IPS-15b (cell line): ENCODE measurements at regions not wholly inside any gene's neighbourhood (a gene's known extent, or its start where the extent isn't known, plus 50 kb on each side); places are given as distances from the start of the nearest gene placed in this dataset.

Source experiments
- H3K27me3 ChIP-seq: one replicate; pipeline ENCODE4 v1.6.1; 2013; ENCODE audit warnings: low read length; ENCODE audit not compliant: control insufficient read depth, insufficient read depth
- H3K36me3 ChIP-seq: one replicate; pipeline ENCODE4 v1.6.1; 2013; ENCODE audit warnings: low read length; ENCODE audit not compliant: control insufficient read depth, insufficient read depth
- H3K4me1 ChIP-seq: one replicate; pipeline ENCODE4 v1.6.1; 2013; ENCODE audit warnings: mild to moderate bottlenecking, low read length; ENCODE audit not compliant: control insufficient read depth, insufficient read depth
- H3K4me3 ChIP-seq: one replicate; pipeline ENCODE4 v1.5.1; 2013; ENCODE audit warnings: low read depth, low read length
- H3K9ac ChIP-seq: one replicate; pipeline ENCODE4 v1.6.1; 2013; ENCODE audit warnings: low read depth, mild to moderate bottlenecking, low read length
- H3K9me3 ChIP-seq: one replicate; pipeline ENCODE4 v1.6.1; 2013; ENCODE audit warnings: mild to moderate bottlenecking, low read length; ENCODE audit not compliant: control insufficient read depth, insufficient read depth

DNA sequence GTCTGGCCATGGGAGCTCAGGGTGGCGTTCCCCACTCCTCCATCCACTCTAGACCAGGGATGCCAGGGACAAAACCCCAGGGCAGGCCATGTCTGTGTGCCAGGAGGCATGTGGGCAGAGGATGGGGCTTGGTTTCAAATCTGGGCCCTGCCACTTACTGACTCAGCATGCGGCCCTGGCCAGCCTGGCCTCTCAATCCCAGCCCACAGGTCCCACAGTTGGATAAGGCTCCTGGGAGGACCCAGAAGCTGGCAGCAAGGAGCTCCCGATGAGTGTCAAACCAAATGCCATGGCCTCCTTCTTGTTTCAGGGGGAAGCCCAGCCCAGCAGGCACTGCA, 1290.4 kb downstream of the BRD1 start:
- Histone ChIP-seq H3K27me3 (no peaks in the 10 kb centered on the region), H3K36me3 (peaks cover 6% of the 10 kb centered on the region), H3K9me3 (no peaks in the 10 kb centered on the region), H3K9ac (no peak overlapping the region), H3K4me3 (no peak overlapping the region), H3K4me1 (no peaks in the 10 kb centered on the region)

DNA sequence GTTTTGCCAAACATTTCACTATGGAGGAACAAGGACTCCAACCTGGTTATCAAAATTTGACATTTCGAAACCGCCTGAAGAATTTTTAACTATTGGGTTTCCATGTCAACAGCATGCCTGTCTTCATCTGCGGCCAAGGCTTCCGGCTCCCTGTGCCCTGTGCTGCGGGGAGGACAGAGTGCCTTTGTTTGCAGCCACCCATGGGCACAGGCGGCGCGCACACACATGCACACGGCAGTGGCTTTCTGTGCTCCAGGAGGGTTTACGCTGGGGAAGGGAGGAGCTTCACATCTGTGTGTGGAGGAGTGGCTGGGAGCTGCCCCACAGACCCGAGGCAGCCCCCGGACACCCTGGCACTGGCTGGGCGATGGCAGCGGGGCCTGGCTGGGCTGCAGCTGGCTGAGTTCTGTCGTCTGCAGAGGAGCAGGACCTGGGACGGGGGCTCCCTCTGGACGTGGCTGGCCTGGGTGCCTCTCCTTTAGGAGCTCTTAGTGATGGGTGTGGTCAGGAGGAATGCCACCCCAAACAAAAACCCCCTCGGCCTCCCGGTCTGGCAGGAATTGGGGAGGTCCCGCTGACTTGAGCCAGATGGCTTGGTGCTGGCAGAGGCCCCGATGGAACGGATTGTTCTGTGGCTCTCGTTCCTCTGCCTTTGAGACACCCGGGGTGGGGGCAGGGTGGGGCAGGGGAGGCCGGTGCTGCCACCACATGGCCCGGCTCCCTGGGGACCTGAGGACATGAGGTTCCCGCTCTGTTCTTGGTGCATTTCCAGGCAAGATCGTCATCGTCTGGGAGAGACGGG, 1290.9 kb downstream of the BRD1 start:
- no peaks in the 10 kb centered on the region for H3K27me3 ChIP-seq
- H3K9me3 ChIP-seq: no peaks in the 10 kb centered on the region
- H3K36me3 ChIP-seq: peaks cover 6% of the 10 kb centered on the region
- no peak overlapping the region for H3K4me3 ChIP-seq
- H3K9ac ChIP-seq: no peak overlapping the region
- no peaks in the 10 kb centered on the region for H3K4me1 ChIP-seq

DNA sequence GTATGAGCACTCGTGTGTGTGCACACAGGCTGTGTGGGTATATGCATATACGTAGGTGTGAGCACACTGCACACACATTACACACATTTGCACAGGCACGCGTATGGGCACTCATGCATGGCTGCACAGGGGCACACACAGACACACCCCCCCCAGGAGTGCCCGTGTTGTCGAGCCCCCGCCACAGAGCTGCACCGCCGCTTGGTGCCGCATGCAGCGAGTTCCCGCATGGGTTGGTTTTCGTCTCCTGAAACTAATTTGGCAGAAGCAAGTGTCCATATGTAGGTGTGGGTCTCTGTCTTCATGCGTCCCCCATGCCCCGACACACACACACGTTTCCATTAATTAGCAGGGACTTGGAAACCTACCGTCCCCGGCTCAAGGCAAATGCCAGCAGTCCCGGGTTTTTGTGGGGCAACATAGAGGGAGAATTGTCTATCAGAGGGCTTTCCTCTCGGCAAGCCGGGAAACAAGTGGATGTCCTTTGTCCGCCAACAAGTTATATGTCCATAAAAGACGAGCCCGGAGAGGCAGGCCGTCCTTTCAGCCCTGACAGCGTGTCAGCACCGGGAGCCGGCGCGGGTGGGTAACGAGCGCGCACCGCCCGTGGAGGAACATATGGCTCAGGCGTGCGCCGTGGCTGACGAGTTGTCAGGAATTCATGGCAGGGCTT, 1291.7 kb downstream of the BRD1 start:
- no peaks in the 10 kb centered on the region for H3K4me1 ChIP-seq
- no peaks in the 10 kb centered on the region for H3K27me3 ChIP-seq
- peaks cover 8% of the 10 kb centered on the region for H3K36me3 ChIP-seq
- no peaks in the 10 kb centered on the region for H3K9me3 ChIP-seq
- no peak overlapping the region for H3K9ac ChIP-seq
- H3K4me3 ChIP-seq: no peak overlapping the region

GRCh38 chr22:48534395-48534958, 1293.2 kb downstream of the BRD1 start:
- no peak overlapping the region for H3K9ac ChIP-seq
- no peaks in the 10 kb centered on the region for H3K4me1 ChIP-seq
- H3K27me3 ChIP-seq: no peaks in the 10 kb centered on the region
- no peaks in the 10 kb centered on the region for H3K9me3 ChIP-seq
- no peak overlapping the region for H3K4me3 ChIP-seq
- H3K36me3 ChIP-seq: peaks cover 8% of the 10 kb centered on the region

- H3K4me3 ChIP-seq: no peak overlapping the region
- H3K36me3 ChIP-seq: peaks cover 6% of the 10 kb centered on the region
- H3K9ac ChIP-seq: no peak overlapping the region
- H3K27me3 ChIP-seq: no peaks in the 10 kb centered on the region
- no peaks in the 10 kb centered on the region for H3K9me3 ChIP-seq
- no peaks in the 10 kb centered on the region for H3K4me1 ChIP-seq
These were observed 1294.7 kb downstream of the BRD1 start for GRCh38 chr22:48532986-48533385.

GRCh38 chr22:48531761-48532435, 1295.8 kb downstream of the BRD1 start:
- no peaks in the 10 kb centered on the region for H3K4me1 ChIP-seq
- no peaks in the 10 kb centered on the region for H3K27me3 ChIP-seq
- no peak overlapping the region for H3K4me3 ChIP-seq
- no peaks in the 10 kb centered on the region for H3K9me3 ChIP-seq
- H3K36me3 ChIP-seq: peaks cover 6% of the 10 kb centered on the region
- no peak overlapping the region for H3K9ac ChIP-seq

GRCh38 chr22:48531108-48531507, 1296.6 kb downstream of the BRD1 start:
- no peaks in the 10 kb centered on the region for H3K27me3 ChIP-seq
- no peaks in the 10 kb centered on the region for H3K4me1 ChIP-seq
- H3K36me3 ChIP-seq: peaks cover 6% of the 10 kb centered on the region
- no peaks in the 10 kb centered on the region for H3K9me3 ChIP-seq
- no peak overlapping the region for H3K9ac ChIP-seq
- no peak overlapping the region for H3K4me3 ChIP-seq

- no peaks in the 10 kb centered on the region for H3K4me1 ChIP-seq
- no peaks in the 10 kb centered on the region for H3K9me3 ChIP-seq
- no peak overlapping the region for H3K4me3 ChIP-seq
- peaks cover 5% of the 10 kb centered on the region for H3K36me3 ChIP-seq
- no peaks in the 10 kb centered on the region for H3K27me3 ChIP-seq
- H3K9ac ChIP-seq: no peak overlapping the region
These were observed 1297.0 kb downstream of the BRD1 start for GRCh38 chr22:48530666-48531065.

DNA sequence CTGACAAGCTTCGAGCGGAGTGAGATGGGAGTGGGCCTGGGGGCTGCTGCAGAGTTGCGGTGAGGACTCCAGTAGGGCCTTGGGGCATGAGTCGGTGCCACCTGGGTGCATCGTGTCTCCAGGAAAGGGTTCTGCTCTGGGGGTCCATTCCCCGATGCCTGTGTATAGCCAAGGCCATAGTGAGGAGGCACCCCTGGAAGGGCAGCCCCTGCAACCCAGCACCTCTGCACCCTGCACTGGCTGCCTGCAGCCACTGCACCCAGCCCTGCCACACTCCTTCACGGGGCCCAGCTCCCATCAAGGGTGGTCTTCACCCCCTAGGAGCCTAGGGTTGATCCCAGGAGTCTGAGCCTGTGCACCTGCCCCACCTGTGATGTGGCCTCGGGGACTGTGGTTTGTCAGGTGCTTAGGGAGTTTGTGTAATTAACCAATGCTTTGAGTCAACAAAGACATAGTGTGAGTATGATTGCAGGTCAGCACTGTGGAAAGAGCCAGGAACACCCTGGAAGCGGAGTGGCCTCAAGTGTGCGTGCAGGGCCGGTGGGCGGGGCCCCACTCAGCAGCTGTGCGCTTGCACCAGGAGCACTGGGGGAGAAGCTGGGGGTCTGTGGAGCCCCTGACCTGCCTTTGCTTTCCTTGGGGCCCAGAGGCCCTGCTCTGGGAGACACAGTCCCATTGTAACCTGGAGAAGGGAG, 1299.3 kb downstream of the BRD1 start:
- H3K9me3 ChIP-seq: no peaks in the 10 kb centered on the region

DNA sequence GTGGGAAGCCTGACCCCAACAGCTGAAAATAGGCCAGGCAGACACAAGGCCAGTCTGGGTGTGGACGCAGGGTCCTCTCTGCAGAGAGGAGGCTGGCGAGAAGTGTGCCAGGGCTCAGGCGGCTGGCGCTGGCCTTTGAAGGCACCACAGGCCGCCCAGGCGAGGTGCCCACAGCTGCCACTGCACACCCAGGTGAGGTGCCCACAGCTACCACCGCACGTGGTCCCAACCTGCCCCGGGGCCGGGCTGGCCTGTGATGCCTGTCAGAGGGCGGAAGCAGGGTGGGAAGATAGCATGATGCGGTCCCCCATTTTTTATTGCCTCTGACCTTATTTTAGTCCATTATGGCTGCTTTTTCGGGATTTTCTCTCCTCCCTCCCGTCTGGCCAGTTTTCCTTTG, 1303.9 kb downstream of the BRD1 start:
- Histone ChIP-seq H3K36me3 (peaks cover 8% of the 10 kb centered on the region), H3K4me1 (no peaks in the 10 kb centered on the region), H3K9ac (no peak overlapping the region), H3K27me3 (no peaks in the 10 kb centered on the region), H3K9me3 (no peaks in the 10 kb centered on the region), H3K4me3 (no peak overlapping the region)

More for the DNA sequence above, 1299.3 kb downstream of the BRD1 start:
- Histone ChIP-seq H3K4me3 (no peak overlapping the region), H3K9ac (no peak overlapping the region), H3K36me3 (peaks cover 6% of the 10 kb centered on the region), H3K4me1 (no peaks in the 10 kb centered on the region), H3K27me3 (no peaks in the 10 kb centered on the region)

DNA sequence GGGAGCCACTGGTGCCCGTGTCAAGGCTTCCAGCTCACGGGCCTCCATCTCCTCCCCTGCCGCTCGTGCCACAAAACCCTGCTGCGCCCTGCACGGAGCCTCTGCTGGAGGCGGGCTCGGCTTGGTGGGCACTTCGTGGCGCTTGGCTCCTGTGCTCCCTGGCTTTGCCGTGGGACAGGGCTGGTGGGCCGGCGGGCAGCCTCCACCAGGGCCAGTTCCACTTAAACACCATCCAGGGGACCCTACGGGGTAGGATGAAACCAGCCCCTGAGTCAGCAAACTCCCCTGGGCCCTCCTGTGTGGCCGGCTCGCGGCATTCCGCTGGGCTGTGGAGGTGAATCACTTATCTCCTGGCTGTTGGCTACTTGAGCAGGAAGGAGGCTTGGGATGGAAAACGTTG, 1304.6 kb downstream of the BRD1 start:
- Histone ChIP-seq H3K27me3 (no peaks in the 10 kb centered on the region), H3K36me3 (peaks cover 8% of the 10 kb centered on the region), H3K9ac (no peak overlapping the region), H3K9me3 (no peaks in the 10 kb centered on the region), H3K4me3 (no peak overlapping the region), H3K4me1 (no peaks in the 10 kb centered on the region)
